ENCODE measurements at regions not wholly inside any gene's neighbourhood (a gene's known extent, or its start where the extent isn't known, plus 50 kb on each side); places are given as distances from the start of the nearest gene placed in this dataset.
"Not testable (repeated sequence)": the region's sequence is repeated elsewhere in the genome, so short reads cannot be mapped to it uniquely, and the experiment has no call there.

- H3K27ac ChIP-seq (ENCODE audit: low read length); DNase-seq; H3K4me3 ChIP-seq (ENCODE audit: low read length); H3K9me3 ChIP-seq (replicated peaks; ENCODE audit: control insufficient read depth, low read depth, low read length); H3K27me3 ChIP-seq (ENCODE audit: control insufficient read depth, insufficient read depth, low read length); H3K36me3 ChIP-seq (ENCODE audit: control insufficient read depth, insufficient read depth, low read length); H3K4me1 ChIP-seq (ENCODE audit: control insufficient read depth, insufficient read depth, low read length): not testable (repeated sequence)
- 100% methylated on average over 2 of the region's 8 CpGs for whole genome bisulfite sequencing (ENCODE audit: insufficient coverage)
Measured at GRCh38 chrX:90848595-90848994, 586.0 kb upstream of the PABPC5 start.

GRCh38 chrX:90883479-90883878, 551.2 kb upstream of the PABPC5 start:
- 87% methylated on average over 3 of the region's 4 CpGs for WGBS (ENCODE audit: insufficient coverage)
- DNase-seq = peak; percentile 19
- no peaks in the 10 kb centered on the region for H3K4me1 ChIP-seq (ENCODE audit: control insufficient read depth, insufficient read depth, low read length)
- H3K36me3 ChIP-seq (ENCODE audit: control insufficient read depth, insufficient read depth, low read length) = no peaks in the 10 kb centered on the region
- H3K4me3 ChIP-seq (ENCODE audit: low read length) = no peak overlapping the region
- H3K9me3 ChIP-seq (replicated peaks; ENCODE audit: control insufficient read depth, low read depth, low read length) = no peaks in the 10 kb centered on the region
- H3K27me3 ChIP-seq (ENCODE audit: control insufficient read depth, insufficient read depth, low read length) = no peaks in the 10 kb centered on the region
- H3K27ac ChIP-seq (ENCODE audit: low read length) = no peak overlapping the region

- not testable (repeated sequence) for H3K36me3 ChIP-seq (ENCODE audit: control insufficient read depth, insufficient read depth, low read length); DNase-seq; H3K27ac ChIP-seq (ENCODE audit: low read length); H3K9me3 ChIP-seq (replicated peaks; ENCODE audit: control insufficient read depth, low read depth, low read length); H3K4me3 ChIP-seq (ENCODE audit: low read length); H3K4me1 ChIP-seq (ENCODE audit: control insufficient read depth, insufficient read depth, low read length); H3K27me3 ChIP-seq (ENCODE audit: control insufficient read depth, insufficient read depth, low read length)
- WGBS (ENCODE audit: insufficient coverage) = 88% methylated on average over 10 of the region's 13 CpGs
Measured at GRCh38 chrX:90914816-90915215, 519.8 kb upstream of the PABPC5 start.

- not testable (repeated sequence) for H3K4me3 ChIP-seq (ENCODE audit: low read length); H3K27me3 ChIP-seq (ENCODE audit: control insufficient read depth, insufficient read depth, low read length); H3K4me1 ChIP-seq (ENCODE audit: control insufficient read depth, insufficient read depth, low read length); DNase-seq; H3K27ac ChIP-seq (ENCODE audit: low read length); H3K9me3 ChIP-seq (replicated peaks; ENCODE audit: control insufficient read depth, low read depth, low read length); H3K36me3 ChIP-seq (ENCODE audit: control insufficient read depth, insufficient read depth, low read length)
- WGBS (ENCODE audit: insufficient coverage) = no CpG with 5 or more reads among the region's 3 CpGs
Measured at GRCh38 chrX:90946870-90947269, 487.8 kb upstream of the PABPC5 start.

- H3K27me3 ChIP-seq (ENCODE audit: control insufficient read depth, insufficient read depth, low read length); H3K9me3 ChIP-seq (replicated peaks; ENCODE audit: control insufficient read depth, low read depth, low read length); H3K27ac ChIP-seq (ENCODE audit: low read length); DNase-seq; H3K4me1 ChIP-seq (ENCODE audit: control insufficient read depth, insufficient read depth, low read length); H3K4me3 ChIP-seq (ENCODE audit: low read length); H3K36me3 ChIP-seq (ENCODE audit: control insufficient read depth, insufficient read depth, low read length): not testable (repeated sequence)
- 89% methylated on average over 9 of the region's 21 CpGs for WGBS (ENCODE audit: insufficient coverage)
Measured at GRCh38 chrX:90995191-90995590, 439.4 kb upstream of the PABPC5 start.

- not testable (repeated sequence) for DNase-seq
- WGBS (ENCODE audit: insufficient coverage) = no CpG with 5 or more reads among the region's 5 CpGs
Measured at GRCh38 chrX:91018111-91018510, 416.5 kb upstream of the PABPC5 start.

GRCh38 chrX:91039777-91040176, 394.9 kb upstream of the PABPC5 start:
- Histone ChIP-seq H3K4me1 (ENCODE audit: control insufficient read depth, insufficient read depth, low read length) (no peaks in the 10 kb centered on the region), H3K27ac (ENCODE audit: low read length) (no peak overlapping the region), H3K36me3 (ENCODE audit: control insufficient read depth, insufficient read depth, low read length) (no peaks in the 10 kb centered on the region), H3K27me3 (ENCODE audit: control insufficient read depth, insufficient read depth, low read length) (no peaks in the 10 kb centered on the region), H3K9me3 (replicated peaks; ENCODE audit: control insufficient read depth, low read depth, low read length) (peaks cover 2% of the 10 kb centered on the region), H3K4me3 (ENCODE audit: low read length) (no peak overlapping the region)
- no peak for DNase-seq
- 83% methylated on average over 1 of the region's 2 CpGs for WGBS (ENCODE audit: insufficient coverage)

More at GRCh38 chrX:91018111-91018510, 416.5 kb upstream of the PABPC5 start:
- H3K27ac ChIP-seq (ENCODE audit: low read length); H3K4me3 ChIP-seq (ENCODE audit: low read length); H3K36me3 ChIP-seq (ENCODE audit: control insufficient read depth, insufficient read depth, low read length); H3K27me3 ChIP-seq (ENCODE audit: control insufficient read depth, insufficient read depth, low read length); H3K4me1 ChIP-seq (ENCODE audit: control insufficient read depth, insufficient read depth, low read length); H3K9me3 ChIP-seq (replicated peaks; ENCODE audit: control insufficient read depth, low read depth, low read length): not testable (repeated sequence)

- no peaks in the 10 kb centered on the region for H3K4me1 ChIP-seq (ENCODE audit: control insufficient read depth, insufficient read depth, low read length)
- peaks cover 2% of the 10 kb centered on the region for H3K9me3 ChIP-seq (replicated peaks; ENCODE audit: control insufficient read depth, low read depth, low read length)
- no peaks in the 10 kb centered on the region for H3K36me3 ChIP-seq (ENCODE audit: control insufficient read depth, insufficient read depth, low read length)
- H3K27me3 ChIP-seq (ENCODE audit: control insufficient read depth, insufficient read depth, low read length) = peaks cover 5% of the 10 kb centered on the region
- H3K4me3 ChIP-seq (ENCODE audit: low read length) = no peak overlapping the region
- no peak for DNase-seq
- 44% methylated on average over 4 of the region's 5 CpGs for WGBS (ENCODE audit: insufficient coverage)
- H3K27ac ChIP-seq (ENCODE audit: low read length) = no peak overlapping the region
Measured at GRCh38 chrX:91066104-91066503, 368.5 kb upstream of the PABPC5 start.

GRCh38 chrX:91079342-91080114, 355.1 kb upstream of the PABPC5 start:
- no peak for DNase-seq
- H3K27me3 ChIP-seq (ENCODE audit: control insufficient read depth, insufficient read depth, low read length) = peaks cover 2% of the 10 kb centered on the region
- WGBS (ENCODE audit: insufficient coverage) = 90% methylated on average over 2 of the region's 6 CpGs

GRCh38 chrX:91080822-91081221, 353.8 kb upstream of the PABPC5 start:
- peaks cover 2% of the 10 kb centered on the region for H3K27me3 ChIP-seq (ENCODE audit: control insufficient read depth, insufficient read depth, low read length)
- H3K4me1 ChIP-seq (ENCODE audit: control insufficient read depth, insufficient read depth, low read length) = no peaks in the 10 kb centered on the region
- no peak for DNase-seq
- no peak overlapping the region for H3K4me3 ChIP-seq (ENCODE audit: low read length)
- WGBS (ENCODE audit: insufficient coverage) = 67% methylated on average over 1 of the region's 2 CpGs
- H3K9me3 ChIP-seq (replicated peaks; ENCODE audit: control insufficient read depth, low read depth, low read length) = no peaks in the 10 kb centered on the region
- H3K36me3 ChIP-seq (ENCODE audit: control insufficient read depth, insufficient read depth, low read length) = no peaks in the 10 kb centered on the region
- no peak overlapping the region for H3K27ac ChIP-seq (ENCODE audit: low read length)

More at GRCh38 chrX:91079342-91080114, 355.1 kb upstream of the PABPC5 start:
- H3K4me3 ChIP-seq (ENCODE audit: low read length) = no peak overlapping the region
- no peaks in the 10 kb centered on the region for H3K9me3 ChIP-seq (replicated peaks; ENCODE audit: control insufficient read depth, low read depth, low read length)
- no peak overlapping the region for H3K27ac ChIP-seq (ENCODE audit: low read length)
- H3K36me3 ChIP-seq (ENCODE audit: control insufficient read depth, insufficient read depth, low read length) = no peaks in the 10 kb centered on the region
- no peaks in the 10 kb centered on the region for H3K4me1 ChIP-seq (ENCODE audit: control insufficient read depth, insufficient read depth, low read length)

- Histone ChIP-seq H3K27ac (ENCODE audit: low read length) (no peak overlapping the region), H3K4me3 (ENCODE audit: low read length) (no peak overlapping the region), H3K36me3 (ENCODE audit: control insufficient read depth, insufficient read depth, low read length) (no peaks in the 10 kb centered on the region), H3K4me1 (ENCODE audit: control insufficient read depth, insufficient read depth, low read length) (no peaks in the 10 kb centered on the region), H3K9me3 (replicated peaks; ENCODE audit: control insufficient read depth, low read depth, low read length) (no peaks in the 10 kb centered on the region), H3K27me3 (ENCODE audit: control insufficient read depth, insufficient read depth, low read length) (peaks cover 2% of the 10 kb centered on the region)
- WGBS (ENCODE audit: insufficient coverage) = 94% methylated on average over 3 of the region's 4 CpGs
- DNase-seq = no peak
Measured at GRCh38 chrX:91081873-91082272, 352.8 kb upstream of the PABPC5 start.

All from muscle of leg (tissue), 3 donors.